HG03439 (cell line): ENCODE measurements at regions not wholly inside any gene's neighbourhood (a gene's known extent, or its start where the extent isn't known, plus 50 kb on each side); places are given as distances from the start of the nearest gene placed in this dataset.
"Not testable (repeated sequence)": the region's sequence is repeated elsewhere in the genome, so short reads cannot be mapped to it uniquely, and the experiment has no call there.

Experiments used
- ATAC-seq: cut with Tn5 transposase; IDR thresholded peaks from one replicate; pipeline ENCODE4 v1.9.1; 2021; ENCODE audit warnings: mild to moderate bottlenecking, moderate library complexity; ENCODE audit not compliant: unreplicated experiment

DNA sequence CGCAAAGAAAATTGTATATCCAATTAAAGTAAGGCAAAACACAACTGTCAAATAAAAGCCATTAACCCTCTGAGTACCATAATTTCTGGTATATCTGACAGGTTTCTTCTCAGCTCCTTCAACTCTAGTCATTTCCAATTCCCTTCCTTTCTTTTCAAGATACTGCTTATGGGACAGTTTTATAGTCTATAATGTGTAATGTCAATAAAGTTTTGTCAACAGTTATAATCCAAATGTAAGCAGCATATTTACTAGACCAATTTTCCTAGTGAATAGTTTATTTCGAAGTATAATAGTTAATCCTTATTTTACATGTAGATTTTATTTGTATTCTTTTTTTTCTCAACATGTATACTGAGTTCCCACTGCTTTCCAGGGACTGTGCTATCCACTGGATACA is 1081.8 kb downstream of the EPHA7 start:
- no peak for ATAC-seq

DNA sequence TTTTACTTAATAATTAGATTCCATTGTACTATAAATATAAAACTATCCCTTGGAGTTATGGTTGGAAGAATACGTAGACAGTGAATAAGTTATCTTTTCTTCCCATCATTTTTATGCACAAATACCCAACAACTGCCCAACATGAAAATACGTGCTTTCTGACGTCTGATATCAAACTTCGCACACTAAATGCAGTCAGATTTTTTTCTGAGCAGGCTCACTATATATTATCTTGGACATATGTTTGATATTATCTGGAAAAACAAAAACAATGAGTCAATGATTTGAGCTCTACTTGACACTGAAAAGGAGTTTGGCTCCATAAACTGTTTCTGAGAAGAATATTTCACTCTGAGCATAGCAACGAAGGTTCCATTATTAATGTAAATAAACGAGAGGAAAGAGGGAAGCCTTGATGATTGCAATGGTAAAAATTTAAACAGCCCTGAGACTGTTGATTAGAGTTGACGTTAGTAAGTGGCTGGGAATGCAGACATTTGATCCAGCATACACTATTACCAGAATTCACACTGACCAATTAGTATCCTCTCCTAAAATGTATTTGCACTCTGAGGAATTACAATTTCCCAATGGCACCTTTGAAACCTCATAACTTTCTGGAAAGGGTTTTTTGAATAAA is 1090.0 kb downstream of the EPHA7 start:
- ATAC-seq: no peak

DNA sequence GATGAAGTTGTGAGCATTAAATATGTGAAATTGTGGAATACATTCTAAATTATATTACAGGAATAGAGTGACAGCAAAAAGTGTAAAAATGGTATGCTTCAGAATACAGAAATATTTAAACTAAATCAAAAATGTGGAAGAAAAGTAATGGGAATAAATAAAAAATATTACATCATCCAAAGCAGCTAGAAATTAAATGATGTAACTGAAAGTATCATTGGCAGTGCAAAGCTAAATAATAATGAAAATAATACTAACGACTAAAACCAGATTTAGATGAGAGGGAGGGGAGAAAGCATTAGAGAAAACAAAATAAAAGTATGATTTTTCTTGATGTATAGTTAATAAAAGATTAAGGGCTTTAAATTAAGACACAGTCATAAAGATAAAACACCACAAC is 1104.0 kb downstream of the EPHA7 start:
- no peak for ATAC-seq

DNA sequence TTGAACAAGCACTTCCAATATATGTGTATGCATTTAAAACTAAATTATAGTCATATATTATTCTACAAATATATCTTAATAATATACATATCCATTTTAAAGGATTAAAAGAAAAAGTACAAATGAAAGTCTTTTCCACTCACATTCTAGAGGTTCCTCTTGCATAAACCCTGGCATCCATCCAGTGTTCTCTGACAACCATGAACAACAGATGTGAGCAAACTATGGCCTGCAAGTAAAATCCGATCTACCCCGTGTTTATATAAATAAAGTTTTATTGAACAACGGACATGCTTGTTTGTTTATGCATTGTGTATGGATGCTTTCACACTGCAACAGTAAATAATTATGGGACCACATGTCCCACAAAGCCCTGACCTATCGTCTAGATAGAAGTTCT is 1122.3 kb downstream of the EPHA7 start:
- ATAC-seq: no peak

DNA sequence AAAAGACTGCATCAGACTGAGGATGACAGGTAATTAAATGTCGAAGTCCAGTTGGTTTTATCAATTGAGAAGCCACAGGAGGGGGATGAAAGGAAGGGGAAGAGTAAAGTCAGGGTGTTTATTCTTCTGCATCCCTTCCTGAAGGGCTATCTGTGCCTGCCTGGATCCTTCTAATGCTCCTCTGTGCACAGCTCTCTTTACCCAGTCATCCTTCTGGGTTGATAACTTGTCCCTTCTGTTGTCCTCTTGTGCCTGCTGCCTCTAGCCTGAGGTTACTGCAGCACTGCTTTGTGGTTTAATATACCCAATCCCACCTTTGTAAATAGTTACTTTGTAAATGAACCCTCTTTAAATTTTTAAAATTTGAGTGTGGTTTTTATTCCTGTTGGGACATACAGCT is 1127.3 kb downstream of the EPHA7 start:
- no peak for ATAC-seq

DNA sequence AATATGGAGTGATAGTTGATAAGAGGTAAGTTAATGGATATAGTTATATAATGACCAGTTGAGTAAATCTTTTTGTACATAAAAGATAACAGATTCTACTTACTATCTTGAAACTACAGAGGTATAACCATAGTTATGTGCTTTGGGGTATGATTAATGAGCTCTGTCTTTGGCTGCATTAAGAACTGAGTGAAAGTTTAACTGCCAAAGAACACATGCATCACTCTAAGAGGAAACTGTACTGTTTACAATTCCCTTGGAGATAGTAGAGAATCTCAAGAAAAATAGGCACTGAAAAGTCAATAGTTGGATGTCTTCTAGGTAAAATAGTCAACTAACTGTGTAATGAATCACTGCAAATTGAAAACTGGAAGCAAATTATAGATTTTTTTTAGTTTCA is 1129.5 kb downstream of the EPHA7 start:
- ATAC-seq: no peak

DNA sequence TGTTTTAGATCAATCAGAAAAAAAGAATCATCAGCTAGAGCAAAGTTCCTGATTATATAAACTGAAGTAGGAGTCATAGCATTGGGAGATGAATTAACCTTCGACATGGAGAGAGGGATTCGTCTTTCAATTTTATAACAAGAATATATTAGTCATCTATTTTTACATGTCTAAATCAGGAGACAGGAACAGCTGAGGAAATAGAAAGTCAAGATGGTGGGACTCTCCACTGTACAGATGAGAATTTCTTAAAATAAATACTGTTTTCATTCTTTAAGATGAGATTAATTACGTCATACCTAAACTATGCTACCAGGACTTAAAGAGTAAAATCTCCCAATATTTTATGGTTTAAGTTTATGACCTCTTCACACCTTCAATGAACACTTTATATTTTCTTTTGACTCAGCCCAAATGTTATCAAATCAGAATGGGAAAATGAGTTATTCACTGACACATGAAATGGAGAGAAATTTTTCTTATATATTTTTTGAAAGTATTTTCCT is 1137.7 kb downstream of the EPHA7 start:
- ATAC-seq: no peak

DNA sequence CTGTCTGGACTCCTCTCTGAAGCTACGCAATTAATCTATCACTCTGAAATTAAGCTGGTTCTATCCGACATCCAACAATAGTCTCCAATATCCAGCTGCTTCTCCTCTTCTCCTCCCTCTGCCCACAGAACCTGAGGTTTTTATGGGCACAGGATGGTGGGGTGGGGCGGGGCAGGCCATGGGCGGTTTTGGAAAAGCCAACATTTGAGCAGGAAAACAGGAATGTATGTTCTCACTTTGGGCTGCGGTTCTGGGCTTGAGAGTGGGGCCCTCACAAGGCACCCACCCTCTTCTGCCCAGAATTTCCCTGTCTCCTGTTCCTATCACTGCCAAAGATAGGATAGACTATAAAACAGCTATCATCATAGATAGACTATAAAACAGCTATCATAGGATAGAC is 1144.2 kb downstream of the EPHA7 start:
- no peak for ATAC-seq

DNA sequence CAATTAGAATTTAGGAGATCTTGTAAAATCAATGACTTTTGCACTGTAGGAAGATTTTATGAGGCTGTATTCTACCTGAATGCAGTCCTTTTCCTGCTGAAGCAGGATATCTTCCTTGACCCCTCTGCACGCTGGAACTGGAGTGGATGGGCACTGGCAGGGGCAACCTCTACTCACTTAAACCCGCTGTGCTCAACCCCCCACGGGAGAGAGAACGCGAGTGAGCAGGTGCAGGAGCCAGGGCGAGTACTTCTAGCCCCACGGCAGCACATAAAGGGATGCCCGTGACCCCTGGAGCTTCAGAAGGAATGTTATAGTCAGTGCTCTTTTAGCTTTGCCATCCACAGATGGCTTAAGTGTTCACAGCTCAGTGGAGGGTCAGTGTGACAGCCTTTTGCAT is 1144.8 kb downstream of the EPHA7 start:
- ATAC-seq: no peak

- no peak for ATAC-seq
These were observed 1145.7 kb downstream of the EPHA7 start for GRCh38 chr6:92273694-92274093.

GRCh38 chr6:92271091-92271490 is 1148.3 kb downstream of the EPHA7 start:
- ATAC-seq: no peak

- no peak for ATAC-seq
These were observed 1149.0 kb downstream of the EPHA7 start for GRCh38 chr6:92270365-92270764.

DNA sequence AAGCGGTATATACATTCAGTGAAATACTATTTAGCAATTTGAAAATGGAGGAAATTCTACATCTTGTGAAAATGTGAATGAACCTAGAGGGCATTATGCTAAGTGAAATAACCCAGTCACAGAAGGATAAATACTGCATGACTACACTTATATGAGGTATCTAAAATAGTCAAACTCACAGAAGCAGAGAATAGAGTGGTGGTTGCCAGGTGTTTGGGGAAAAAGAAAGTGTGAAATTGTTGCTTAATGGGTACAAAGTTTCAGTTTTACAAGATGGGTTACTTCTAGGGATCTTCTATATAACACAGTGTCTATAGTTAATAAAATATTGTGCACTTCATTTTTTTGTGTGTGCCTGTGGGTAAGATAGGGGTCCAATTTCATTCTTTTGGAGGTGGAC is 1152.0 kb downstream of the EPHA7 start:
- ATAC-seq: no peak

GRCh38 chr6:92263864-92264263 is 1155.5 kb downstream of the EPHA7 start:
- ATAC-seq: no peak

DNA sequence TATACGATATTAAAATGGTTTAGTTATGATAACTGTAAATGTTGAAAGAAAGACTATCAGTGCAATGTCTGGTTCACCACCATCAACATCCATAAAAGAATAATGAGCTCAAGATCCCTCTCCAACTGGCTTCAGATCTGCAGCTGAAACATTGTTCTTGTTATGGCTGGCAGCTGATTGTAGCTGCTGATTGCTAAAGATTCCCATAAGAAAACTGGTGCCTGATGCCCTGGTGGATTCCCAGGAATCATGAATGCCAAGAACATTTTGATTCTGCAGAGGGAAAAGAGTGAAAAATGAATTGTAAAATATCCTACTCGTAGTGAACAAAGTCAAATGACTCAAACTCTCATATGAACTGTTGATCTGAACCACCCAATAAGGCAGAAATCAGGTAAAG is 1160.2 kb downstream of the EPHA7 start:
- no peak for ATAC-seq

DNA sequence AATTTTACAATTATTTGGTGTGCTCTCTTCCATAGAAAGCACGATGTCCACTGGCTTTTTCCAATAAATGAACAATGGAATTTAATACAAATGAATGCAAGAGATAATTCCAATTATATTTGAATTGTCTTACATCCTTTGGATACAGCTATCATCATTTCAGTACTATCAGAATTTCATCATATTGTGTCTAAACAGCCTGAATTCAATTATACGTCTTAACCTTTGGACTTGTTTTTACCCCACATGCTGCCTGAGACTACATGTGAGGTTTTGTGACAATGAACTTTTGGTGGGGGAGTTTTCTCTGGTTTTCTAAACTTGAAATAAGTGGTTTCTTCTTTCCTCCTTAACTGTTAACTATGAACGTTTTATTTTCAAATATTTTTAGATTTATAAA is 1176.0 kb downstream of the EPHA7 start:
- ATAC-seq: no peak

DNA sequence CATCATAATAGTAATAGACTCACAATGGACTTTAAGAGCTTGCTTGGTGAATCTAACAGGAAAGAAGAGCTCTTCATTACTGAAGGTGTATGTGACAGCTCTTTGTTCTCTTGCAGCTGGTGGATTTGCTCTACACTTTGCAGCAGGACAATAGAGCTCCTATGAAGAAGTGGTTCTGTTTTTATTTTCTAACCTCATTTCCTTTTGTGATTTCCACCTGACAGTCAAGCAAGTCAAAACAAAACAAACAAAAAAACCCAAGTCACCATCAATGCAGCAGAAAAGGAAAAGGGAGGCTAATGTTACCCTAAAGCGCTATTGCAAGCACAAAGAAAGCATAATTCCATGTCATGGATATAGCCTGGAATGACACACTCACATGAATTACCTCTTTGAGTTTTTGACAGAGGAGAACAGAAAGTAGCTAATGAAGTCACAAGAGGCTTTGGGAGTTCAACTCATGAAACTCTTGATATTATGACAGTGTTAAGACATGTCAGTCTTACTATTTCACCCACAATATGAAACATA is 1188.1 kb downstream of the EPHA7 start:
- ATAC-seq: no peak

GRCh38 chr6:92219987-92220386 is 1199.4 kb downstream of the EPHA7 start:
- ATAC-seq: not testable (repeated sequence)

- ATAC-seq: no peak
These were observed 1202.6 kb downstream of the EPHA7 start for GRCh38 chr6:92216717-92217116.

DNA sequence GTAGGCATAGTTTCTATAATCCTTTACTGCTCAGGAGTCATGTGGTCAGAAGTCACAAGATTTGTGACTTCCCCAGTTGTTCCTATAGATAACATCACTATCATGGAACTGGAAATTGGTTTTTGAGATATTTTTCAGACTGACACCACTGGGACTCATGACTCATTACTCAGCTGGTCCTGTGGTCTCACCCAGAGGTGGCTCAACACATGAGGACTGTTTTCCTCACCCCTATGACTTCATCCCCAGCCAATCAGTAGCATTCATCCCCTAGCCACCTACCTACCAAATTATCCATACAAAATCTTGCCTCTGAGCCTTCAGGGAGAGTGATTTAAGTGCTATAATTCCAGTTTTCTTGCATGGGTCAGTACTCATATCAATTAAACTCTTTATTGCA is 1217.7 kb downstream of the EPHA7 start:
- no peak for ATAC-seq

DNA sequence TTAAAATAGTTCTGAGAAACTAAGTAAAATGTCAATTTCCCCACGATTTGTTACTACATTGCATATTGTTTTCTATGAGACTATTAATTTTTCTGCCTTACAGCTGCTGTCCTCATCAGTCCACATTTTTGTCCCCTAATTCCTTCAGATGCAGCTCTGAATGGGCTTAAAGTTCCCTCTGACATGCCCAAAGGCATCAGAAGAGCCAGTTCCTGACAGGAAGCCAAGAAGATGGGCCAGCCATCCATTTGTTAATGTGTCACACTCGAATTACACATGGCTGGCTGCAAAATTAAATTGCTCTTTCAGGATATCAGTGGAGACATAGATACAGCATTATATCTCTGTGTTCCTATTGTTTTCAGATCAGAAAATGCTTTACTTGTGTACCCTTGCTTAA is 1223.0 kb downstream of the EPHA7 start:
- no peak for ATAC-seq

- ATAC-seq: no peak
These were observed 1223.6 kb downstream of the EPHA7 start for GRCh38 chr6:92195796-92196195.

GRCh38 chr6:92188016-92188415 is 1231.3 kb downstream of the EPHA7 start:
- ATAC-seq: no peak
